ENCODE measurements at regions not wholly inside any gene's neighbourhood (a gene's known extent, or its start where the extent isn't known, plus 50 kb on each side); places are given as distances from the start of the nearest gene placed in this dataset.

DNA sequence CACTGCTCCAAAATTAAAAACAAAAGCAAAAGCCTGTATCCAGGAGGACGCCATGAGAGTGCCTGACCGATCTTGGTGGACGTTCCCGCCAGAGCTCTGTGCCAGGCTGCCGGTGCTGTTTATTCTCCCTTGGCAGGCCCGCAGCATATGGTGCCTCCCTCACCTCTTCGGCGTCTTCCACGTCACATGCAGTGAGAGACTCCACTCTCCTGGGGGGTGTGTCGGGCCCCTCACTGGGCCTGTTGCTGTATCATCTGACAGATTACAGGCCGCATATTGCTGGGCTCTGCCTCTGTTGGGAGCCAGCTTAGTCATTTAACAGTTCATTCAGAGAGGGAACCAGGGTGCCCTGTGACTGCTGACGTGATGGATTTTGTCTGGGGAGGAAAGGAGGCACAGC lies 86.4 kb upstream of the ARRDC4 start:
- TF ChIP-seq, protein P1, sequence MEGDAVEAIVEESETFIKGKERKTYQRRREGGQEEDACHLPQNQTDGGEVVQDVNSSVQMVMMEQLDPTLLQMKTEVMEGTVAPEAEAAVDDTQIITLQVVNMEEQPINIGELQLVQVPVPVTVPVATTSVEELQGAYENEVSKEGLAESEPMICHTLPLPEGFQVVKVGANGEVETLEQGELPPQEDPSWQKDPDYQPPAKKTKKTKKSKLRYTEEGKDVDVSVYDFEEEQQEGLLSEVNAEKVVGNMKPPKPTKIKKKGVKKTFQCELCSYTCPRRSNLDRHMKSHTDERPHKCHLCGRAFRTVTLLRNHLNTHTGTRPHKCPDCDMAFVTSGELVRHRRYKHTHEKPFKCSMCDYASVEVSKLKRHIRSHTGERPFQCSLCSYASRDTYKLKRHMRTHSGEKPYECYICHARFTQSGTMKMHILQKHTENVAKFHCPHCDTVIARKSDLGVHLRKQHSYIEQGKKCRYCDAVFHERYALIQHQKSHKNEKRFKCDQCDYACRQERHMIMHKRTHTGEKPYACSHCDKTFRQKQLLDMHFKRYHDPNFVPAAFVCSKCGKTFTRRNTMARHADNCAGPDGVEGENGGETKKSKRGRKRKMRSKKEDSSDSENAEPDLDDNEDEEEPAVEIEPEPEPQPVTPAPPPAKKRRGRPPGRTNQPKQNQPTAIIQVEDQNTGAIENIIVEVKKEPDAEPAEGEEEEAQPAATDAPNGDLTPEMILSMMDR (conservative IDR thresholded peaks at IDR 0.05; ENCODE audit: low read length) = no peak
- TF ChIP-seq EZH2phosphoT487 (IDR thresholded peaks at IDR 0.05; ENCODE audit: borderline replicate concordance, low read depth, low read length) = no peak
